GM12878 (cell line): ENCODE measurements at regions not wholly inside any gene's neighbourhood (a gene's known extent, or its start where the extent isn't known, plus 50 kb on each side); places are given as distances from the start of the nearest gene placed in this dataset.
A peak's percentile ranks its signal among the peaks of the same experiment; 100 is the strongest.

ENCODE experiments used
- CBX3 ChIP-seq: fragments of 200-600 bp; sonication (generic); IDR thresholded peaks from 2 replicates; pipeline ENCODE4 v1.6.1; 2016; ENCODE audit warnings: low read depth, borderline replicate concordance
- CTCF ChIP-seq, 3 experiments: IDR thresholded peaks in 2 of 3; conservative IDR thresholded peaks in 1 of 3; 2 replicates each; pipeline ENCODE4 v1.5.1; 2011; ENCODE audit warnings: low read depth in 3 of 3, low read length in 3 of 3, mild to moderate bottlenecking in 3 of 3, control low read depth in 2 of 3, moderate library complexity in 2 of 3, inconsistent platforms in 1 of 3, mixed read lengths in 1 of 3; ENCODE audit not compliant: control insufficient read depth in 2 of 3, insufficient read depth in 1 of 3; ENCODE audit errors: extremely low read depth in 1 of 3
- EGR1 ChIP-seq, 2 experiments: IDR thresholded peaks; 1 replicate in 1 of 2; 2 replicates in 1 of 2; pipeline ENCODE4 v1.6.1; 2011 to 2012; ENCODE audit warnings: low read depth in 2 of 2, low read length in 2 of 2, borderline replicate concordance in 1 of 2, mild to moderate bottlenecking in 1 of 2, moderate library complexity in 1 of 2
- EP300 ChIP-seq, 2 experiments: fragments of 150-350 bp in 1 of 2; IDR thresholded peaks; 2 replicates each; pipeline ENCODE4 v1.6.1; 2011 to 2012; ENCODE audit warnings: low read depth in 2 of 2, low read length in 2 of 2, borderline replicate concordance in 1 of 2, improper control_type of control experiment in 1 of 2, inconsistent platforms in 1 of 2; ENCODE audit not compliant: control insufficient read depth in 1 of 2
- EZH2 ChIP-seq: IDR thresholded peaks from 2 replicates; pipeline ENCODE4 v1.6.1; 2012; ENCODE audit warnings: low read depth, mild to moderate bottlenecking, control low read depth, inconsistent platforms, low read length, borderline replicate concordance; ENCODE audit not compliant: control insufficient read depth
- IKZF1 ChIP-seq: fragments of 450-650 bp; conservative IDR thresholded peaks from 2 replicates; pipeline ENCODE4 v1.6.1; 2017; ENCODE audit warnings: antibody characterized with exemption, mild to moderate bottlenecking
- MXI1 ChIP-seq: fragments of 150-350 bp; IDR thresholded peaks from 2 replicates; pipeline ENCODE4 v1.6.1; 2011; ENCODE audit warnings: low read depth, mild to moderate bottlenecking, inconsistent platforms, low read length, improper control_type of control experiment
- POLR2A ChIP-seq: IDR thresholded peaks from 2 replicates; pipeline ENCODE4 v1.6.1; 2011; ENCODE audit warnings: low read depth, mild to moderate bottlenecking, low read length
- USF2 ChIP-seq: IDR thresholded peaks from 2 replicates; pipeline ENCODE4 v1.6.1; 2011; ENCODE audit warnings: low read depth, low read length, improper control_type of control experiment, borderline replicate concordance
- ZNF384 ChIP-seq: IDR thresholded peaks from 2 replicates; pipeline ENCODE4 v1.6.1; 2012; ENCODE audit warnings: low read depth, mild to moderate bottlenecking, low read length, improper control_type of control experiment, borderline replicate concordance
- TF ChIP-seq, protein P1 (sequence below): fragments of 450-650 bp; IDR thresholded peaks from 2 replicates; pipeline ENCODE4 v1.6.1; 2017; ENCODE audit warnings: mild to moderate bottlenecking, moderate library complexity
- TF ChIP-seq, protein P2 (sequence below): IDR thresholded peaks from 2 replicates; pipeline ENCODE4 v1.6.1; 2012; ENCODE audit warnings: low read depth, low read length, improper control_type of control experiment
- TF ChIP-seq, protein P3 (sequence below): fragments of 450-650 bp; conservative IDR thresholded peaks from 2 replicates; pipeline ENCODE4 v1.6.1; 2017; ENCODE audit warnings: mild to moderate bottlenecking, moderate library complexity

DNA sequence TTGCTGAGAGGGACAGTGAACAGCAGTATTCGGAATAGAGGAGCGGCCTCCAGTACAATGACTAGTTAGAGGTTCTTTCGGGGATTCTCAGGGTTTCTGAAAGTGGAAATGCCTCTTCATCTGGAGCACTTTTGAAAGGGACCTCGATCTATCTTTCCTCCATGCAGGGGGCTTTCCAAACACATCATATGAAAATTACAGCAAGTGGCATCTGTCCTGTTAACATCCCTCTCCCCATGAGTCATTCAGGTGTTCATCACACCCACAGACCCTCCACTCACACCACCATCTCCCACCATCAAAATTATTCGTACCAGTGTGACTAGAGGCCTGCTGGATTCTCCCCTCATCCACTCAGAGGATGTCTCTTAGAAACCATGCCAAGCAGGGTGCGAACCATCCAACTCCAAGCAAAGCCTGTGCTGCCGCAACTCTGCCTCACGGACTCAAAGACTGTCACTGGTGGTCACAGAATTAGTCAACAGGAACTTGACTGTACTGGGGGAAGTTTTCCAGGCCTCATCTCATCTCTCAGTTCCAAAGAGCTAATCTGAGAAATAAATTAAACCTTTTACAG lies 211.1 kb downstream of the MRPL39 start:
- TF ChIP-seq EZH2 (no peak), MXI1 (no peak), CTCF (IDR thresholded peaks at IDR 0.05 in 2 of 3, conservative IDR thresholded peaks at IDR 0.05 in 1 of 3; ENCODE audit: control insufficient read depth in 2 of 3, extremely low read depth in 1 of 3, insufficient read depth in 1 of 3, low read depth in 3 of 3, low read length in 3 of 3) (no peak), CBX3 (no peak), POLR2A (no peak), ZNF384 (no peak), EP300 (IDR thresholded peaks at IDR 0.05; ENCODE audit: borderline replicate concordance in 1 of 2, control insufficient read depth in 1 of 2, low read depth in 2 of 2, low read length in 2 of 2) (peak; percentile 61 to 79), IKZF1 (peak; percentile 95), USF2 (no peak), EGR1 (IDR thresholded peaks at IDR 0.05; ENCODE audit: borderline replicate concordance in 1 of 2, low read depth in 2 of 2, low read length in 2 of 2) (0 out of 3 replicates have a peak, but pooled peaks of 1 of the 2 experiments have one; percentile 6)
- TF ChIP-seq, protein P1, sequence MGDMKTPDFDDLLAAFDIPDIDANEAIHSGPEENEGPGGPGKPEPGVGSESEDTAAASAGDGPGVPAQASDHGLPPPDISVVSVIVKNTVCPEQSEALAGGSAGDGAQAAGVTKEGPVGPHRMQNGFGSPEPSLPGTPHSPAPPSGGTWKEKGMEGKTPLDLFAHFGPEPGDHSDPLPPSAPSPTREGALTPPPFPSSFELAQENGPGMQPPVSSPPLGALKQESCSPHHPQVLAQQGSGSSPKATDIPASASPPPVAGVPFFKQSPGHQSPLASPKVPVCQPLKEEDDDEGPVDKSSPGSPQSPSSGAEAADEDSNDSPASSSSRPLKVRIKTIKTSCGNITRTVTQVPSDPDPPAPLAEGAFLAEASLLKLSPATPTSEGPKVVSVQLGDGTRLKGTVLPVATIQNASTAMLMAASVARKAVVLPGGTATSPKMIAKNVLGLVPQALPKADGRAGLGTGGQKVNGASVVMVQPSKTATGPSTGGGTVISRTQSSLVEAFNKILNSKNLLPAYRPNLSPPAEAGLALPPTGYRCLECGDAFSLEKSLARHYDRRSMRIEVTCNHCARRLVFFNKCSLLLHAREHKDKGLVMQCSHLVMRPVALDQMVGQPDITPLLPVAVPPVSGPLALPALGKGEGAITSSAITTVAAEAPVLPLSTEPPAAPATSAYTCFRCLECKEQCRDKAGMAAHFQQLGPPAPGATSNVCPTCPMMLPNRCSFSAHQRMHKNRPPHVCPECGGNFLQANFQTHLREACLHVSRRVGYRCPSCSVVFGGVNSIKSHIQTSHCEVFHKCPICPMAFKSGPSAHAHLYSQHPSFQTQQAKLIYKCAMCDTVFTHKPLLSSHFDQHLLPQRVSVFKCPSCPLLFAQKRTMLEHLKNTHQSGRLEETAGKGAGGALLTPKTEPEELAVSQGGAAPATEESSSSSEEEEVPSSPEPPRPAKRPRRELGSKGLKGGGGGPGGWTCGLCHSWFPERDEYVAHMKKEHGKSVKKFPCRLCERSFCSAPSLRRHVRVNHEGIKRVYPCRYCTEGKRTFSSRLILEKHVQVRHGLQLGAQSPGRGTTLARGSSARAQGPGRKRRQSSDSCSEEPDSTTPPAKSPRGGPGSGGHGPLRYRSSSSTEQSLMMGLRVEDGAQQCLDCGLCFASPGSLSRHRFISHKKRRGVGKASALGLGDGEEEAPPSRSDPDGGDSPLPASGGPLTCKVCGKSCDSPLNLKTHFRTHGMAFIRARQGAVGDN: no peak; the same call in 1 of the 2 replicates
- TF ChIP-seq, protein P2, sequence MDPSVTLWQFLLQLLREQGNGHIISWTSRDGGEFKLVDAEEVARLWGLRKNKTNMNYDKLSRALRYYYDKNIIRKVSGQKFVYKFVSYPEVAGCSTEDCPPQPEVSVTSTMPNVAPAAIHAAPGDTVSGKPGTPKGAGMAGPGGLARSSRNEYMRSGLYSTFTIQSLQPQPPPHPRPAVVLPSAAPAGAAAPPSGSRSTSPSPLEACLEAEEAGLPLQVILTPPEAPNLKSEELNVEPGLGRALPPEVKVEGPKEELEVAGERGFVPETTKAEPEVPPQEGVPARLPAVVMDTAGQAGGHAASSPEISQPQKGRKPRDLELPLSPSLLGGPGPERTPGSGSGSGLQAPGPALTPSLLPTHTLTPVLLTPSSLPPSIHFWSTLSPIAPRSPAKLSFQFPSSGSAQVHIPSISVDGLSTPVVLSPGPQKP: no peak
- TF ChIP-seq, protein P3, sequence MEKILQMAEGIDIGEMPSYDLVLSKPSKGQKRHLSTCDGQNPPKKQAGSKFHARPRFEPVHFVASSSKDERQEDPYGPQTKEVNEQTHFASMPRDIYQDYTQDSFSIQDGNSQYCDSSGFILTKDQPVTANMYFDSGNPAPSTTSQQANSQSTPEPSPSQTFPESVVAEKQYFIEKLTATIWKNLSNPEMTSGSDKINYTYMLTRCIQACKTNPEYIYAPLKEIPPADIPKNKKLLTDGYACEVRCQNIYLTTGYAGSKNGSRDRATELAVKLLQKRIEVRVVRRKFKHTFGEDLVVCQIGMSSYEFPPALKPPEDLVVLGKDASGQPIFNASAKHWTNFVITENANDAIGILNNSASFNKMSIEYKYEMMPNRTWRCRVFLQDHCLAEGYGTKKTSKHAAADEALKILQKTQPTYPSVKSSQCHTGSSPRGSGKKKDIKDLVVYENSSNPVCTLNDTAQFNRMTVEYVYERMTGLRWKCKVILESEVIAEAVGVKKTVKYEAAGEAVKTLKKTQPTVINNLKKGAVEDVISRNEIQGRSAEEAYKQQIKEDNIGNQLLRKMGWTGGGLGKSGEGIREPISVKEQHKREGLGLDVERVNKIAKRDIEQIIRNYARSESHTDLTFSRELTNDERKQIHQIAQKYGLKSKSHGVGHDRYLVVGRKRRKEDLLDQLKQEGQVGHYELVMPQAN: no peak
